Large intestine (tissue), 3 donors: ENCODE measurements at regions not wholly inside any gene's neighbourhood (a gene's known extent, or its start where the extent isn't known, plus 50 kb on each side); places are given as distances from the start of the nearest gene placed in this dataset.
A peak's percentile ranks its signal among the peaks of the same experiment; 100 is the strongest.

Experiments
- DNase-seq, 2 donors: peaks; one replicate each; pipeline versions ENCODE4 v3.0.0 to v3.0.0-alpha.2; 2013
- H3K27ac ChIP-seq: one replicate; pipeline ENCODE4 v1.5.1; 2013; ENCODE audit warnings: low read length
- H3K27me3 ChIP-seq: 2 replicates; pipeline ENCODE4 v1.6.1; 2013; ENCODE audit warnings: low read length; ENCODE audit not compliant: control insufficient read depth, insufficient read depth
- H3K36me3 ChIP-seq: 2 replicates; pipeline ENCODE4 v1.6.1; 2013; ENCODE audit warnings: low read length; ENCODE audit not compliant: control insufficient read depth, insufficient read depth
- H3K4me1 ChIP-seq: one replicate; pipeline ENCODE4 v1.6.1; 2013; ENCODE audit warnings: low read length; ENCODE audit not compliant: control insufficient read depth, insufficient read depth
- H3K4me3 ChIP-seq: one replicate; pipeline ENCODE4 v1.5.1; 2013; ENCODE audit warnings: low read length
- H3K9me3 ChIP-seq: one replicate; pipeline ENCODE4 v1.6.1; 2013; ENCODE audit warnings: mild to moderate bottlenecking, low read depth, low read length, moderate library complexity; ENCODE audit not compliant: control insufficient read depth
- WGBS: methylation state at CpG from one replicate; pipeline ENCODE4 v1.1.5; 2013; ENCODE audit warnings: low lambda C conversion rate; ENCODE audit not compliant: insufficient coverage; 5-methylcytosine and 5-hydroxymethylcytosine counted together

DNA sequence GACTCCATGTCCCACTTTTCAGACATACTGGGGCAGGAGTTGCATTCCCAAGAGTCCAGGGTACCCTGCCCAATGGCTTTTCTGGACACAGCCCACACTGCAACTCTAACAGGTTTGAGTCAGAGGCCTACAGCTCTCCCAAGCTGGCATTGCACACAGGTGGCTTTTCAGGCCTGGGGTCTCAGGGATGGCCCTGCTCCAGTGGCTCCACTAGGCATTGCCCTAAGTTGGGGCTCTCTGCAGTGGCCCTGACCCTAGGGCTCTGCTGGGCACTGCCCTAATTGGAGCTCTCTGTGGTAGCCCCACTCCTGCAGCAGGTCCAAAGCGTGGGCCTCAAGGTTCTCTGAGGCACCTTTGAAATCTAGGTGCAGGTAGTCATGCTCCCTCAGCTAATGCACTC lies 408.8 kb downstream of the SUCLA2 start:
- no CpG with 5 or more reads among the region's 1 CpG for WGBS
- no peak for DNase-seq
- Histone ChIP-seq H3K27me3 (no peaks in the 10 kb centered on the region), H3K27ac (no peak overlapping the region), H3K4me1 (no peaks in the 10 kb centered on the region), H3K9me3 (no peaks in the 10 kb centered on the region), H3K36me3 (no peaks in the 10 kb centered on the region), H3K4me3 (no peak overlapping the region)

DNA sequence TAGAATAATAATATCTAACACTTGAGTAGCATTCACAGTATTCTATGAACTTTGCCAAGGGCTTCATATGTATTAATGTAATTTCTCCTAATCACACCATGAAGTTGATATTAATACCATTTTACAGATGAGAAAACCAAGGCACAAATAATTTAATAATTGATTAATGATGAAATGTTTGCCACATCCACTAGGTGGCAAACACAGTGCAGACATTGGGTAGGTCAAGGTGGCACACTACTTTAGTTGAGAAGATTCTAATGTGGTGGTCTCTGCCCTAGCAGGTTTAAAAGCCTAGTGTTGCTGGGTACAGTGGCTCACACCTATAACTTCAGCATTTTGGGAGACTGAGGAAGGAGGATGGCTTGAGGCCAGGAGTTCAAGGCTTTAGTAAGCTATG lies 412.4 kb downstream of the SUCLA2 start:
- Histone ChIP-seq H3K9me3 (no peaks in the 10 kb centered on the region), H3K4me1 (no peaks in the 10 kb centered on the region), H3K27me3 (no peaks in the 10 kb centered on the region), H3K4me3 (no peak overlapping the region), H3K27ac (no peak overlapping the region), H3K36me3 (no peaks in the 10 kb centered on the region)
- no peak for DNase-seq

DNA sequence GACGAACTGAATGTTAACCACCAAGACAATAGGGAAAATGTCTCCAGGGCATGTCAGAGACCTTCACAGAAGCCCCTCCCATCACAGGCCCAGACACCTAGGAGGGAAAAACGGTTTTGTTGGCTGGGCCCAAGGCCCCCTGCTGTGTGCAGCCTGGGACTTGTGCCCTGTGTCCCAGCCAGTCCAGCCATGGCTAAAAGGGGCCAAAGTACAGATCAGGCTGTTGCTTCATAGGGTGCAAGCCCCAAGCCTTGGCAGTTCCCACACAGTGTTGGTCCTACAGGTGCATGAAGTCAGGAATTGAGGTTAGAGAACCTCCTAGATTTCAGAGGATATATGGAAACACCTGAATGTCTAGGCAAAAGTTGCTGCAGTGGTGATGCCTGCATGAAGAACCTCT lies 428.7 kb downstream of the SUCLA2 start:
- Histone ChIP-seq H3K9me3 (peaks cover 15% of the 10 kb centered on the region), H3K36me3 (no peaks in the 10 kb centered on the region), H3K27ac (no peak overlapping the region), H3K4me3 (no peak overlapping the region), H3K27me3 (no peaks in the 10 kb centered on the region), H3K4me1 (no peaks in the 10 kb centered on the region)
- no peak for DNase-seq
- 100% methylated on average over 1 of the region's 2 CpGs for WGBS

DNA sequence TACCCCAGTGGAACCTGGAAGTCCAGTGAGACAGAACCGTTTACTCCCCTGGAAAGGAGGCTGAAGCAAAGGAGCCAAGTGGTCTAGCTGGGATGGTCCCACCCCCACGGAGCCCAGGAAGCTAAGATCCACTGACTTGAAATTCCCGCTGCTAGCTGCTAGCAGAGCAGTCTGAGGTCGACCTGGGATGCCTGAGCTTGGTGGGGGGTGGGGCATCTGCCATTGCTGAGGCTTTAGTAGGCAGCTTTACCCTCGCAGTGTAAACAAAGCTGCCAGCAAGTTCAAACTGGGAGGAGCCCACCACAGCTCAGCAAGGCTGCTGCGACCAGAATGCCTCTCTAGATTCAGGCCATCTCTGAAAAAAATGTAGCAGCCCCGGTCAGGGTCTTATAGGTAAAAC lies 437.0 kb downstream of the SUCLA2 start:
- Histone ChIP-seq H3K27me3 (no peaks in the 10 kb centered on the region), H3K4me1 (no peaks in the 10 kb centered on the region), H3K4me3 (no peak overlapping the region), H3K36me3 (no peaks in the 10 kb centered on the region), H3K27ac (no peak overlapping the region), H3K9me3 (no peaks in the 10 kb centered on the region)
- WGBS: no CpG with 5 or more reads among the region's 7 CpGs
- no peak for DNase-seq

DNA sequence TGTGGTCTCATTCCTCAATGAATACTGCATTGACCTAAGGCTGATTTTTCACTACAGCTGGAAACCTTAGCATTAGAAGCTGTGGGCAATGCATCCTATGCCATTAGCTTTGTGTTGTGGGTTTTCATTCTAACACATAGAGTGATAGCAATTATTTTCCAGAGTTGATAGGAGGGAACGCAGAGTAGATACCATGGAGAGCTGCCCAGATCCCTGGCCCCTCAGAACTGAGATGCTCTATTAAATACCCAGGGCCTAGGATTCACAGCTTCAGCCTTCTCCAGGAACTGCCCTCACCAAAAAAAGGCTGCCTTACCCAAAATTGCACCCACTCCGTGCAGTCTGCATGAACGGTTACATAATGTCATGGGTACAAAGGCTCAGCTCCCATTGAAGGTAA lies 444.4 kb downstream of the SUCLA2 start:
- DNase-seq: no peak
- Histone ChIP-seq H3K36me3 (no peaks in the 10 kb centered on the region), H3K4me1 (no peaks in the 10 kb centered on the region), H3K9me3 (no peaks in the 10 kb centered on the region), H3K4me3 (no peak overlapping the region), H3K27ac (no peak overlapping the region), H3K27me3 (no peaks in the 10 kb centered on the region)
- WGBS: 100% methylated on average over 1 of the region's 3 CpGs

DNA sequence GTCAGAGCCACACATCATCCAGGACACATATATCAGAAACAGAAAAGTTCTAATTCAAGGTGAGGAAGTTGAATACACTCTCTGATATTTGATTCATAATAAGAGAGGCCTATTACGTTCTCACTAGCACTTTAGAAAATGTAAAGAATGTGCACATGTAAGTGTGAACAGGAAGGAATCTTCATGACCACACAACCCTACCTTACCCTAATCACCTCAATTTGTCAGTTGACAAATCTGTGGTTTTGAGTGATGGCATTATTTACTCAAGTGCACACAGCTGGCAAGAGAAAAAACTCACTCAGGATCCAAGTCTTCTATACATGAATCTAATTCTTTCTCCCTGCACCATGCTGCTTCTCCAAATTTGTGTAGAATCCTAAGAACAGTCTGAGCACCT lies 445.8 kb downstream of the SUCLA2 start:
- DNase-seq: no peak
- no peak overlapping the region for H3K4me3 ChIP-seq
- no peaks in the 10 kb centered on the region for H3K36me3 ChIP-seq
- WGBS: no CpG with 5 or more reads among the region's 1 CpG
- H3K9me3 ChIP-seq: no peaks in the 10 kb centered on the region
- no peaks in the 10 kb centered on the region for H3K4me1 ChIP-seq
- no peaks in the 10 kb centered on the region for H3K27me3 ChIP-seq
- no peak overlapping the region for H3K27ac ChIP-seq

DNA sequence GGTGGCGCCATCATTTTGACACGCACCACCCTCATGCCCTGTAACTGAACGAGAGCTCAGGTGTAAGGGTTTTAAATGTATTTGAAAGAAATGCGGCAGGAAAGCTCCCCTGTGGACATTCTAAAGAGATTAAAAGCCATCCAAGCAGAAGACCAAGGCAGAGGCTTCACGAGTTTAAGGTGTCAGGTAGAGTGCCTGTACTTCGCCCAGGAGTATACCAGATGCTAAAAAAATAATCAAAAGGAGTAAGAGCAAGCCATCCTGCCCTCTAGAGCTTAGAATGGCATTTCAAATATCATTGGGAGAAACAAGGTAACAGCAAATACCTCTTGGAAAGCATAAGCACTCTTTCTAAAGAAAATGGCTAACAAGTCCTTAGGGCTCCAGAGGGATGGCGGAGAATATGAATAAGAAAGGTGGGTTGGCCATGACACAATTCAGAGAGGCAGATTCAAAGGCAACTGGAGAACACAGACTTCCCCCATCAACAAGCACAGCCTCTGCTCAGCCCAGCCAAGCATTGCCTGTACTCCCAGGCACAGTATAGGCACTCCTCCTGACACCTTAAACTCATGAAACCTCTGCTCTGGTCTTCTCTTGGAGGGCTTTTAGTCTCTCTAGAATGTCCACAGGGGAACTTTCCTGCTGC lies 447.6 kb downstream of the SUCLA2 start:
- H3K9me3 ChIP-seq: no peaks in the 10 kb centered on the region
- H3K4me3 ChIP-seq: no peak overlapping the region
- H3K4me1 ChIP-seq: no peaks in the 10 kb centered on the region
- DNase-seq: no peak
- H3K36me3 ChIP-seq: no peaks in the 10 kb centered on the region
- H3K27ac ChIP-seq: no peak overlapping the region
- no CpG with 5 or more reads among the region's 7 CpGs for WGBS
- H3K27me3 ChIP-seq: no peaks in the 10 kb centered on the region

DNA sequence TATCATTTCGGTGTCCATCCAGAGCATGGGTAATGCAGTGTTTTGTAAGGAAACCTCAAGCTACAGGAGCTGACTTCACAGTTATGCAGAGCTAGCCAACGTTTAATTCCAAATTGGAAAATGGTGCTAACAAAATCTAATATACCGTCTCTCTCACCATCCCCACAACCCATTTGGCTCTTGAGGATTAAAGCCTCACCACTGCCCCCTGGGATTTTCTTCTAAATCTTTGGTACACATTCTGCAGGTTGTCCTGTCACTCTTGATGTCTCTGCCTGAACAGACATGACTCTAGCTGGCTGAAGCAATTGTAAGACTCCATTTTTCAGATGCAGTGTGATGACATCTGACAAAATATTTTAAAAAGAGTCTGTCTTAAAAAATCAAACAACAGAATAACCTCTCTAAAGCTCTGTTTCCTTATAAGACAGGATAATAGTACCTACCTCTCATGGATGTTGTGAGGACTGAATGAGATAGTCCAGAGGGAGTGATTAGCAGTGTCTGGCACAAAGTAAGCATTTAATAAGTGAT lies 451.8 kb downstream of the SUCLA2 start:
- H3K4me1 ChIP-seq: no peaks in the 10 kb centered on the region
- WGBS: 100% methylated on average over 1 of the region's 3 CpGs
- H3K4me3 ChIP-seq: no peak overlapping the region
- DNase-seq: no peak
- no peaks in the 10 kb centered on the region for H3K9me3 ChIP-seq
- H3K36me3 ChIP-seq: no peaks in the 10 kb centered on the region
- H3K27me3 ChIP-seq: no peaks in the 10 kb centered on the region
- no peak overlapping the region for H3K27ac ChIP-seq

DNA sequence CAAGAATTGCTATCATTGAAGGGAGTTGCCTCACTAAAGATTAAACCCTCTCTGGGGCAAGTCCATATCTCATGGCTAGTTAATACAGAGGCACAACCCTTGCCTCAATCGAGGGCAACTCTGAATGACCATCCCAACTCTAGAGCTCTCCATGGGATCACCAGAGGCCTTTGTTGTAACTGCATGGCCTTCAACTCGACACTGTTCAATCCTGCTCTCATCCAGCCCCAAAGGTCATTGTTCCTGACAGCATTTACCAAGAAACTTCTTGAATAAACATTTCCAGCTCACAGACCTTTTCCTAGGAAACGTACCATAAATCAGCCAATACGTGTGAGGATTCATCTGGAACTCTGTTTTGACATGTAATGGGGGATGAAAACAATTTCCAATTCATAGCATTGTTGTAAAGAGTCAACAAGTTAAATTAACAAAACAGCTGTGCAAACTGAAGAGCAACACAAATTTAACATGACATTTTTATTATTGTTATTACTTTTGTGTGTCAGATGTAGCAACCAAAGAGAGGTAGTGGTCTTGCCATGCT lies 452.7 kb downstream of the SUCLA2 start:
- H3K4me3 ChIP-seq: no peak overlapping the region
- no CpG with 5 or more reads among the region's 4 CpGs for WGBS
- H3K4me1 ChIP-seq: no peaks in the 10 kb centered on the region
- H3K27ac ChIP-seq: no peak overlapping the region
- H3K27me3 ChIP-seq: no peaks in the 10 kb centered on the region
- no peak for DNase-seq
- no peaks in the 10 kb centered on the region for H3K36me3 ChIP-seq
- H3K9me3 ChIP-seq: no peaks in the 10 kb centered on the region

DNA sequence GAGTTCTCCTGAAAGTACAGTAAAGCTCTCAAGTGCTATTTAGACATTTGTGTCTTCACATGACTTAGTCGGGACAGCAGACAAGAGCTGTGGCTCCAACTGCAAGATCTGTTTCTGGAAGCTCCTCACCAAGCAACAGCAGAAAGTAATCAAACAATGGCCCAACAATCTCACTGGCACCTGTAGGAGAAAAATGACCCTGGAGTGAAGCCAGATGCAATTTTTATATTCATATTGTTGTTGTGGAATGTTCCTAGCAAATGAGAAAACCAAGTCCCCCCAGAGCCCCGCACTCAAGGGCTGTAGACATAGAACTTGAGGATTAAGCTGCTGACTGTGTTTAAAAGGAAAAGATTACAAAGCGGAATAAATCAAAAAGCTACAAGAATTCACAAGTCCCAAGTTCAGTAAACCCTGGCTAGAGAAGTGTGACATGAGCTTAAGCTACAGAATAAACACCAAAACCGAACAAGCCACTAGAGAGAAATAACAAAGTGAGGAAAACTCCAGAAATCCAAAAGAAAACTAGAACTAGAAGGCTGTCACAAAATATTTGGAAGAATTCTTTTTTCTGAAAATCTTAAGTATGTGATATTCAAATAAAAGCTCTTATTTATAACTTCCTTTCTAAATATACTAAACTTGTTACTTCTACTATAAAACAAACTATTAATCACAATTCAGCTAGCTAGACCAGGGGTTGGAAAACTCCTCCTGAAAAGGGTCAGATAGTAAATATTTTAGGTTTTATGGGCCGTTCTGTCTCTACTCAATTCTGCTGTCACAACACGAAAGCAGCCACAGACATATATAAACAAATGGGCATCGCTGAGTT lies 454.5 kb downstream of the SUCLA2 start:
- Histone ChIP-seq H3K27me3 (no peaks in the 10 kb centered on the region), H3K27ac (no peak overlapping the region), H3K4me1 (no peaks in the 10 kb centered on the region), H3K9me3 (no peaks in the 10 kb centered on the region), H3K36me3 (no peaks in the 10 kb centered on the region), H3K4me3 (no peak overlapping the region)
- WGBS: 66% methylated on average over 3 of the region's 7 CpGs
- peak; percentile 2 to 12 for DNase-seq
